ENCODE measurements at regions not wholly inside any gene's neighbourhood (a gene's known extent, or its start where the extent isn't known, plus 50 kb on each side); places are given as distances from the start of the nearest gene placed in this dataset.
"Not testable (repeated sequence)": the region's sequence is repeated elsewhere in the genome, so short reads cannot be mapped to it uniquely, and the experiment has no call there.

DNA sequence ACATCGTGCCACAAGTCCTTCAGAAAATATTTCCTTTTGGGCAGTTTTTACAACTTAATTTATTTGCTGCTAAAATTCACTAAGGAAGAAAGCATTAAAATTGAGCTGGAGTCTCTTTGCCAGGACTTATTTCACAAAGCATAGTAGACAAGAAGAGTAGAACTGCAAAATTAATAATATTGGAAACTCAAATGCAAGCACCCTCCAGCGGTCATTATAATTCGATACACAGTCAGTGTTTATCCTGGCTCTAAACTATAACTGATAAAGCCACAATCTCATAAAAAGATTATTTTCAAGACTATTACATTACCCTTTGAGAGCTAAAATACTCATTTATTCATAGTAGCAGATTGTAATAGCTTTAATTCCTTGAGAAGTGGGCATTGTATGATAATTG lies 655.4 kb downstream of the RWDD3 start:
- H3K27ac ChIP-seq (ENCODE audit: low read depth, low read length), result no peak overlapping the region
- no peaks in the 10 kb centered on the region for H3K9me3 ChIP-seq (ENCODE audit: low read length)
- no peak for DNase-seq
- no peak overlapping the region for H3K27ac Mint-ChIP-seq
- H3K9me3 Mint-ChIP-seq, result peaks cover 0 to 25% (median 4%) of the 10 kb centered on the region in 5 donors
- no peaks in the 10 kb centered on the region for H3K27me3 Mint-ChIP-seq
- no peaks in the 10 kb centered on the region for H3K4me1 Mint-ChIP-seq
- no peak overlapping the region for H3K4me3 ChIP-seq (ENCODE audit: low read length)
- H3K27me3 ChIP-seq (ENCODE audit: insufficient read depth, low read length, poor library complexity, severe bottlenecking), result no peaks in the 10 kb centered on the region
- H3K36me3 Mint-ChIP-seq, result no peaks in the 10 kb centered on the region
- H3K4me1 ChIP-seq (ENCODE audit: insufficient read depth, low read length), result no peaks in the 10 kb centered on the region
- no peak overlapping the region for H3K4me3 Mint-ChIP-seq
- CTCF ChIA-PET, result no interaction called here
- POLR2A ChIA-PET, result no interaction called here
- no peaks in the 10 kb centered on the region for H3K36me3 ChIP-seq (ENCODE audit: insufficient read depth, low read length)

- no peaks in the 10 kb centered on the region for H3K27me3 Mint-ChIP-seq
- Histone ChIP-seq H3K9me3 (ENCODE audit: low read length) (no peaks in the 10 kb centered on the region), H3K27ac (ENCODE audit: low read depth, low read length) (no peak overlapping the region), H3K4me1 (ENCODE audit: insufficient read depth, low read length) (no peaks in the 10 kb centered on the region), H3K36me3 (ENCODE audit: insufficient read depth, low read length) (no peaks in the 10 kb centered on the region), H3K4me3 (ENCODE audit: low read length) (no peak overlapping the region), H3K27me3 (ENCODE audit: insufficient read depth, low read length, poor library complexity, severe bottlenecking) (no peaks in the 10 kb centered on the region)
- CTCF ChIA-PET, result no interaction called here
- no peaks in the 10 kb centered on the region for H3K4me1 Mint-ChIP-seq
- POLR2A ChIA-PET, result no interaction called here
- no peak overlapping the region for H3K27ac Mint-ChIP-seq
- no peak overlapping the region for H3K4me3 Mint-ChIP-seq
- DNase-seq, result no peak
- peaks cover 2 to 27% (median 7%) of the 10 kb centered on the region in 5 donors for H3K9me3 Mint-ChIP-seq
- H3K36me3 Mint-ChIP-seq, result no peaks in the 10 kb centered on the region
Measured at GRCh38 chr1:95893921-95894320, 659.9 kb downstream of the RWDD3 start.

- Histone ChIP-seq H3K36me3 (ENCODE audit: insufficient read depth, low read length) (no peaks in the 10 kb centered on the region), H3K4me3 (ENCODE audit: low read length) (no peak overlapping the region), H3K4me1 (ENCODE audit: insufficient read depth, low read length) (no peaks in the 10 kb centered on the region), H3K9me3 (ENCODE audit: low read length) (no peaks in the 10 kb centered on the region), H3K27ac (ENCODE audit: low read depth, low read length) (no peak overlapping the region), H3K27me3 (ENCODE audit: insufficient read depth, low read length, poor library complexity, severe bottlenecking) (no peaks in the 10 kb centered on the region)
- no peak for DNase-seq
- H3K27me3 Mint-ChIP-seq, result no peaks in the 10 kb centered on the region
- ChIA-PET CTCF (no interaction called here), POLR2A (no interaction called here)
- H3K9me3 Mint-ChIP-seq, result peaks cover 4 to 18% (median 10%) of the 10 kb centered on the region in 5 donors
- no peak overlapping the region for H3K27ac Mint-ChIP-seq
- H3K36me3 Mint-ChIP-seq, result no peaks in the 10 kb centered on the region
- H3K4me1 Mint-ChIP-seq, result no peaks in the 10 kb centered on the region
- H3K4me3 Mint-ChIP-seq, result no peak overlapping the region
Measured at GRCh38 chr1:95903060-95903459, 669.0 kb downstream of the RWDD3 start.

DNA sequence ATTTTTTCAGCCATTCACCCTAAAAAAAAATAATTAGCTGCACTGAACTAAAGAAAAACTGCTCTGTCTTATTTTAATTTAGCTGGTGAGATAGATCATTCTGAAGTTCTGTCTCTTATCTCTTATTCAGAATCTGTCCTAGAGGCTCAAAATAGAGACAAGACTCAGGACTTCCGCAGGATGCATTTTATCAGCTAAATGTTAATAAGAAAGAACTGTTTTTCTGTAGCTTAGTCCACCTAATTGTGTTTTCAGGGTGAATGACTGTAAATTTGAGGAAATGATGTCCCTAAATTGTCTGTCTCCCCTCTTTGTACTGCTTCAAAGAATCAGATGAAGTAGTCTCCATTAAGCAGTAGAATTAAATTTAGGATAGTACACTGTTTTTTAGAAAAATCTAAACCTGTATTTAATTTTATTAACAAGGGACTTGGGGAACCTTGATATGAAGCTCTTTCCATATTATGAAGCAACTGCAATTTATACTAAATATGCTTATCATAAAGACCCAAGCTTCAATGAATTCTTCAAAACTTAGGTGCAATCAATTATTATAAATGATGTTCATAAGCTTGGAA lies 671.9 kb downstream of the RWDD3 start:
- Histone ChIP-seq H3K4me1 (ENCODE audit: insufficient read depth, low read length) (no peaks in the 10 kb centered on the region), H3K27ac (ENCODE audit: low read depth, low read length) (no peak overlapping the region), H3K9me3 (ENCODE audit: low read length) (no peaks in the 10 kb centered on the region), H3K36me3 (ENCODE audit: insufficient read depth, low read length) (no peaks in the 10 kb centered on the region), H3K4me3 (ENCODE audit: low read length) (no peak overlapping the region), H3K27me3 (ENCODE audit: insufficient read depth, low read length, poor library complexity, severe bottlenecking) (no peaks in the 10 kb centered on the region)
- DNase-seq, result no peak
- no peaks in the 10 kb centered on the region for H3K4me1 Mint-ChIP-seq
- peaks cover 4 to 26% (median 10%) of the 10 kb centered on the region in 5 donors for H3K9me3 Mint-ChIP-seq
- no peak overlapping the region for H3K27ac Mint-ChIP-seq
- no peaks in the 10 kb centered on the region for H3K36me3 Mint-ChIP-seq
- no peaks in the 10 kb centered on the region for H3K27me3 Mint-ChIP-seq
- no peak overlapping the region for H3K4me3 Mint-ChIP-seq
- ChIA-PET CTCF (interaction anchor here (1.1 kb wide), 1 partner anchor 18 kb away, joined by 3 read pairs; no protein-coding TSS in a partner anchor), POLR2A (no interaction called here)

- H3K27ac ChIP-seq (ENCODE audit: low read depth, low read length); H3K4me1 Mint-ChIP-seq; H3K4me1 ChIP-seq (ENCODE audit: insufficient read depth, low read length); H3K27ac Mint-ChIP-seq; DNase-seq; POLR2A ChIA-PET; H3K4me3 Mint-ChIP-seq; H3K36me3 ChIP-seq (ENCODE audit: insufficient read depth, low read length); H3K27me3 ChIP-seq (ENCODE audit: insufficient read depth, low read length, poor library complexity, severe bottlenecking); H3K36me3 Mint-ChIP-seq; H3K4me3 ChIP-seq (ENCODE audit: low read length); CTCF ChIA-PET; H3K9me3 ChIP-seq (ENCODE audit: low read length); H3K27me3 Mint-ChIP-seq: not testable (repeated sequence)
- peaks cover 13 to 40% (median 20%) of the 10 kb centered on the region in 5 donors for H3K9me3 Mint-ChIP-seq
Measured at GRCh38 chr1:95911739-95912138, 677.7 kb downstream of the RWDD3 start.

DNA sequence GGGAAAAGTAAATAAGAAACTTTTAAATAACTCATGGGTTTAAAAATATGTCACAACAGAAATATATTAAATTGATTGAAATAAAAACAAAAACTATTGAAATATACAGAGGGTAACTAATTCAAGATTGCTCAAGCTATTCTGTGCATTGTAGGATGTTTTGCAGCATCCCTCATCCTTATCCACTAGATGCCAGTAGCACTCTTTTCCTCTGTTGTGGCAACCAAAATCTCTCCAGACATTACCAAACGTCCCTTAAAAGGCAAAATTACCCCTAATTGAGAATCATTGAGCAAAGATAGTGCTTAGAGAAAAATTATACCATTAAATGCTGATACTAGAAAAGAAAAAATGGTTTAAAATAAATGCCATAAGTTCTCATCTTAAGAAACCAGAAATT lies 682.6 kb downstream of the RWDD3 start:
- CTCF ChIA-PET, result no interaction called here
- Histone ChIP-seq H3K4me1 (ENCODE audit: insufficient read depth, low read length) (no peaks in the 10 kb centered on the region), H3K36me3 (ENCODE audit: insufficient read depth, low read length) (no peaks in the 10 kb centered on the region), H3K4me3 (ENCODE audit: low read length) (no peak overlapping the region), H3K27me3 (ENCODE audit: insufficient read depth, low read length, poor library complexity, severe bottlenecking) (no peaks in the 10 kb centered on the region), H3K9me3 (ENCODE audit: low read length) (no peaks in the 10 kb centered on the region), H3K27ac (ENCODE audit: low read depth, low read length) (no peak overlapping the region)
- H3K9me3 Mint-ChIP-seq, result peaks cover 5 to 24% (median 15%) of the 10 kb centered on the region in 5 donors
- H3K36me3 Mint-ChIP-seq, result peaks cover 0 to 2% (median 0%) of the 10 kb centered on the region in 3 donors
- H3K27ac Mint-ChIP-seq, result no peak overlapping the region
- no peak for DNase-seq
- POLR2A ChIA-PET, result no interaction called here
- H3K4me3 Mint-ChIP-seq, result no peak overlapping the region
- H3K27me3 Mint-ChIP-seq, result no peaks in the 10 kb centered on the region
- no peaks in the 10 kb centered on the region for H3K4me1 Mint-ChIP-seq

GRCh38 chr1:95924684-95925083 lies 690.7 kb downstream of the RWDD3 start:
- CTCF ChIA-PET, result no interaction called here

DNA sequence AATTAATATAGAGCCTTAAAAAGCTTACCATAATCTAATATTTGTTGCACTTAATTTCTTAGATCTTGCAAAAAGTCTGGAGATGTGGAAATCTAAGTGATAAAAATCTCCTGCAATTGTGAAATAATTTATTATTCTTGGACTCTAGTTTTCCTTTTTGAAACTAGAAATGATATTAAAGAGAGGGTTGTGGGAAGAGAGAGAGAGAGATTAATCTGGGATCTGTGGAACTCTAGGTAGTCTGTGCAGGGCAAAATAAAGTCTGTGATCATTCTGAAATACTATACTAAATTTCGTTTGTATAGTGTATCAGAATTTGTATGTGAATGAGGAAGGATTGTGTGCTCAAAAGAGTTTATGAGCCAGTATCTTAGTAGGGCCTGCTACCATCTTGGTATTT lies 692.3 kb downstream of the RWDD3 start:
- Mint-ChIP-seq H3K9me3 (peaks cover 0 to 20% (median 0%) of the 10 kb centered on the region in 5 donors), H3K36me3 (no peaks in the 10 kb centered on the region), H3K27me3 (no peaks in the 10 kb centered on the region), H3K4me3 (no peak overlapping the region), H3K4me1 (no peaks in the 10 kb centered on the region), H3K27ac (no peak overlapping the region)
- H3K9me3 ChIP-seq (ENCODE audit: low read length), result no peaks in the 10 kb centered on the region
- H3K4me1 ChIP-seq (ENCODE audit: insufficient read depth, low read length), result no peaks in the 10 kb centered on the region
- H3K4me3 ChIP-seq (ENCODE audit: low read length), result no peak overlapping the region
- CTCF ChIA-PET, result no interaction called here
- H3K27ac ChIP-seq (ENCODE audit: low read depth, low read length), result no peak overlapping the region
- no peak for DNase-seq
- no peaks in the 10 kb centered on the region for H3K36me3 ChIP-seq (ENCODE audit: insufficient read depth, low read length)
- H3K27me3 ChIP-seq (ENCODE audit: insufficient read depth, low read length, poor library complexity, severe bottlenecking), result no peaks in the 10 kb centered on the region
- POLR2A ChIA-PET, result no interaction called here

More at GRCh38 chr1:95924684-95925083, 690.7 kb downstream of the RWDD3 start:
- Histone ChIP-seq H3K4me3 (ENCODE audit: low read length) (no peak overlapping the region), H3K9me3 (ENCODE audit: low read length) (no peaks in the 10 kb centered on the region), H3K27ac (ENCODE audit: low read depth, low read length) (no peak overlapping the region), H3K27me3 (ENCODE audit: insufficient read depth, low read length, poor library complexity, severe bottlenecking) (no peaks in the 10 kb centered on the region), H3K36me3 (ENCODE audit: insufficient read depth, low read length) (no peaks in the 10 kb centered on the region), H3K4me1 (ENCODE audit: insufficient read depth, low read length) (no peaks in the 10 kb centered on the region)
- POLR2A ChIA-PET, result no interaction called here
- no peak overlapping the region for H3K27ac Mint-ChIP-seq
- DNase-seq, result no peak
- peaks cover 0 to 19% (median 0%) of the 10 kb centered on the region in 5 donors for H3K9me3 Mint-ChIP-seq
- H3K36me3 Mint-ChIP-seq, result no peaks in the 10 kb centered on the region
- H3K4me3 Mint-ChIP-seq, result no peak overlapping the region
- H3K4me1 Mint-ChIP-seq, result no peaks in the 10 kb centered on the region
- H3K27me3 Mint-ChIP-seq, result no peaks in the 10 kb centered on the region

- Histone ChIP-seq H3K9me3 (ENCODE audit: low read length) (no peaks in the 10 kb centered on the region), H3K27ac (ENCODE audit: low read depth, low read length) (no peak overlapping the region), H3K27me3 (ENCODE audit: insufficient read depth, low read length, poor library complexity, severe bottlenecking) (no peaks in the 10 kb centered on the region), H3K36me3 (ENCODE audit: insufficient read depth, low read length) (no peaks in the 10 kb centered on the region), H3K4me3 (ENCODE audit: low read length) (no peak overlapping the region), H3K4me1 (ENCODE audit: insufficient read depth, low read length) (no peaks in the 10 kb centered on the region)
- POLR2A ChIA-PET, result no interaction called here
- Mint-ChIP-seq H3K4me1 (no peaks in the 10 kb centered on the region), H3K27me3 (no peaks in the 10 kb centered on the region), H3K27ac (no peak overlapping the region), H3K9me3 (peaks cover 4 to 25% (median 5%) of the 10 kb centered on the region in 5 donors), H3K36me3 (no peaks in the 10 kb centered on the region), H3K4me3 (no peak overlapping the region)
- no peak for DNase-seq
- CTCF ChIA-PET, result no interaction called here
Measured at GRCh38 chr1:95927061-95927460, 693.1 kb downstream of the RWDD3 start.

Measured in CD8-positive, alpha-beta memory T cell (primary cell).